Ovary (tissue), 7 donors: ENCODE measurements at regions not wholly inside any gene's neighbourhood (a gene's known extent, or its start where the extent isn't known, plus 50 kb on each side); places are given as distances from the start of the nearest gene placed in this dataset.

ENCODE experiments used
- DNase-seq, 5 donors: peaks; one replicate each; pipeline ENCODE4 v3.0.0-alpha.2; 2019 to 2020
- H3K27ac ChIP-seq, 2 donors: fragments of 200-600 bp; one replicate each; pipeline versions ENCODE4 v1.5.1 to v1.8.0; 2019 to 2022
- H3K27me3 ChIP-seq: fragments of 200-600 bp; one replicate; pipeline ENCODE4 v1.8.0; 2022
- H3K36me3 ChIP-seq: fragments of 200-600 bp; sonication (generic); one replicate; pipeline ENCODE4 v1.5.1; 2019
- H3K4me1 ChIP-seq: one replicate; pipeline ENCODE4 v1.8.1; 2013; ENCODE audit warnings: mild to moderate bottlenecking, moderate library complexity; ENCODE audit not compliant: insufficient read depth
- H3K4me3 ChIP-seq: fragments of 200-600 bp; sonication (generic); one replicate; pipeline ENCODE4 v1.5.1; 2017
- H3K9me3 ChIP-seq, 2 donors: fragments of 200-600 bp in 1 of 2; sonication (generic) in 1 of 2; one replicate each; pipeline versions ENCODE4 v1.5.1 to v1.8.1; 2013 to 2019; ENCODE audit warnings: mild to moderate bottlenecking in 1 of 2, moderate library complexity in 1 of 2
- EP300 ChIP-seq: sonication (generic); formaldehyde crosslinking; IDR thresholded peaks from one replicate; pipeline ENCODE4 v1.6.1; 2017; ENCODE audit warnings: antibody characterized with exemption
- POLR2A ChIP-seq: fragments of 450-650 bp; IDR thresholded peaks from one replicate; pipeline ENCODE4 v1.6.1; 2017; ENCODE audit warnings: antibody characterized with exemption, mild to moderate bottlenecking, moderate library complexity
- WGBS, 3 donors: extraction: QIAGEN DNeasy Blood & Tissue Kit in 1 of 3; methylation state at CpG; one replicate each; pipeline versions ENCODE4 v1.1.5 to v1.1.7; 2013 to 2017; 5-methylcytosine and 5-hydroxymethylcytosine counted together
- intact Hi-C, 4 donors: fragments of 100-400 bp; cut with DNase I; formaldehyde crosslinking; loops; one replicate each; pipeline versions ENCODE4 v1.11.0 to v1.15.1; 2022 to 2023
- TF ChIP-seq, protein P1 (sequence below), 3 donors: fragments of 450-650 bp in 2 of 3; fragments of 200-600 bp in 1 of 3; IDR thresholded peaks; one replicate each; pipeline versions ENCODE4 v1.5.1 to v1.8.0; 2016 to 2022; ENCODE audit warnings: antibody characterized with exemption in 3 of 3, mild to moderate bottlenecking in 1 of 3
- donor health status: DM: no; HTN: no; CAD: no; lungs with moderate emphysema.
- donor health status: DM: no; HTN: no; CAD: no.
- donor health status: Bipolar disorder and iron deficiency.
- donor health status: DM: no; HTN: no; CAD: no.
- donor health status: DM: yes; HTN: yes; CAD: no.

DNA sequence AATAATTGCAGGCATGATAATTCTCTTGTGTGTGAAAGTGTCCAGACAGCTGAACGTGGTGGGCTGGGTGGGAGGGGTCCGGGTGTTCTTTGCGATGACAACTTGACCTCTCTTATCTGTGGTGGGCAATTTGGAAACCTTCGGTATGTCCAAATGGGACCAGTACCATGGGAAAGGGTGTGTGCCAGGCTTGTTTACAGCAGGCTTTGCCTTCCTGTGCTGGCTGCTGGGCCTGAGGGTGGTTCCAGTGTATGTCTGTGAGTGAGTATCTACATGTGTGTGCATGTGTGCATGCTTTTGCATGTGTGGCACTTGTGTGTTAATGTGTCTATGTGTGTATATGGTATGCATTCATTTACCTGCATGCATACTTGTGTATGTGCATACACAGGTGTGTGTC, 166.4 kb downstream of the GADD45G start:
- no peak overlapping the region for H3K27ac ChIP-seq
- TF ChIP-seq POLR2A = no peak
- TF ChIP-seq EP300 = no peak
- TF ChIP-seq, protein P1, sequence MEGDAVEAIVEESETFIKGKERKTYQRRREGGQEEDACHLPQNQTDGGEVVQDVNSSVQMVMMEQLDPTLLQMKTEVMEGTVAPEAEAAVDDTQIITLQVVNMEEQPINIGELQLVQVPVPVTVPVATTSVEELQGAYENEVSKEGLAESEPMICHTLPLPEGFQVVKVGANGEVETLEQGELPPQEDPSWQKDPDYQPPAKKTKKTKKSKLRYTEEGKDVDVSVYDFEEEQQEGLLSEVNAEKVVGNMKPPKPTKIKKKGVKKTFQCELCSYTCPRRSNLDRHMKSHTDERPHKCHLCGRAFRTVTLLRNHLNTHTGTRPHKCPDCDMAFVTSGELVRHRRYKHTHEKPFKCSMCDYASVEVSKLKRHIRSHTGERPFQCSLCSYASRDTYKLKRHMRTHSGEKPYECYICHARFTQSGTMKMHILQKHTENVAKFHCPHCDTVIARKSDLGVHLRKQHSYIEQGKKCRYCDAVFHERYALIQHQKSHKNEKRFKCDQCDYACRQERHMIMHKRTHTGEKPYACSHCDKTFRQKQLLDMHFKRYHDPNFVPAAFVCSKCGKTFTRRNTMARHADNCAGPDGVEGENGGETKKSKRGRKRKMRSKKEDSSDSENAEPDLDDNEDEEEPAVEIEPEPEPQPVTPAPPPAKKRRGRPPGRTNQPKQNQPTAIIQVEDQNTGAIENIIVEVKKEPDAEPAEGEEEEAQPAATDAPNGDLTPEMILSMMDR (IDR thresholded peaks at IDR 0.05) = no peak

DNA sequence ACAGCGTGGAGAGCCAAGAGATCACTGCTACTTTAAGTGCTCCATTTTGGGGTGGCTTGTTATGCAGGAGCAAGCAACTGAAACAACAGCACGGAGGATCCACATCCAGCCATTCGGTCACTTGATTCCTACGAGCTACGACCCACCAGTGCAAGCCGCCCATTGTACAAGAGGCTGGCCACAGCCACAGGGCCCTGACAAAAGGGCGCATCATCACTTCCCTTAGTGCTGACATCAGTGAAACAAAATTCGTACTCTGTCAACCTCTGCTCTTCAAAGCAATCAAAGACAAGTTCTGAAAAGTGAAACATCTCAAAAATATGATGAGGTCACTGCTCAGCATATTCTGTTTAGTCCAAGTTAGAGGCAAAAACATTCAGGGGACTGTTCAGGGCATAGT, 168.4 kb downstream of the GADD45G start:
- Histone ChIP-seq H3K27ac (no peak overlapping the region), H3K4me3 (no peak overlapping the region), H3K4me1 (no peaks in the 10 kb centered on the region), H3K36me3 (no peaks in the 10 kb centered on the region), H3K9me3 (no peaks in the 10 kb centered on the region), H3K27me3 (no peaks in the 10 kb centered on the region)
- no peak for DNase-seq
- WGBS, 3 donors = 87 to 96% (median 95%) methylated on average over 8 of the region's 8 CpGs
- intact Hi-C loops = no loop called here
- no peak for TF ChIP-seq EP300
- no peak for TF ChIP-seq POLR2A

More for the DNA sequence above, 166.4 kb downstream of the GADD45G start:
- Histone ChIP-seq H3K4me3 (no peak overlapping the region), H3K9me3 (no peaks in the 10 kb centered on the region), H3K4me1 (no peaks in the 10 kb centered on the region), H3K36me3 (no peaks in the 10 kb centered on the region), H3K27me3 (no peaks in the 10 kb centered on the region)
- no peak for DNase-seq
- intact Hi-C loops = no loop called here
- 39 to 55% (median 43%) methylated on average over 4 of the region's 4 CpGs for WGBS, 3 donors

DNA sequence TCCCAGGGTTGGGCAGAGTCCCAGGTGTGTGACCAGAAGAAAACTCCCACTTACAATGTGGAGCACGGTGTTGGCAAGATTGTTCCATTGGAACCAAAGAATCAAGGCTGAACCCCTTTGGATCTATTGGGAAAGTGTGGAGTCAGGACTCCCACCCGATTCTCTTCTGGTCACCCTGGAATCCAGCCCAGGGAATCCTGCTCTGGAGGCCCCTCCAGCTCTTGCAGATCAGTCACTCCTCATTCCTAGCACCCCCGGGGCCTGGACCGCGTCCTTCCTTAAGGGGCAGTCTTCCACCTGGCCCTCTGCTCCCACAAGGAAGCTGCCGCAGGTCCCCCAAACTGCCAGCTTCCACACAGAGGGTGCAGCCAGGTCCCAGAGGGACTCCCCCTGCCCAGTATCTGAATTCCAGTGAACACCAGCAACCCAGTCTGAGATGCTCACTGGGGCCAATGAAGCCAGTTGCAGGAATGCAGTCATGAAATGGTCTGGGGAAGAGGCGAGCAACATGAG, 170.1 kb downstream of the GADD45G start:
- no peak overlapping the region for H3K27ac ChIP-seq
- no peaks in the 10 kb centered on the region for H3K4me1 ChIP-seq
- no peak overlapping the region for H3K4me3 ChIP-seq
- no peaks in the 10 kb centered on the region for H3K9me3 ChIP-seq
- TF ChIP-seq POLR2A (no peak), EP300 (no peak)
- TF ChIP-seq, protein P1 (IDR thresholded peaks at IDR 0.05) = no peak
- H3K27me3 ChIP-seq = no peaks in the 10 kb centered on the region
- intact Hi-C loops = no loop called here
- no peaks in the 10 kb centered on the region for H3K36me3 ChIP-seq
- WGBS, 3 donors = 85 to 95% (median 90%) methylated on average over 7 of the region's 7 CpGs
- no peak for DNase-seq

DNA sequence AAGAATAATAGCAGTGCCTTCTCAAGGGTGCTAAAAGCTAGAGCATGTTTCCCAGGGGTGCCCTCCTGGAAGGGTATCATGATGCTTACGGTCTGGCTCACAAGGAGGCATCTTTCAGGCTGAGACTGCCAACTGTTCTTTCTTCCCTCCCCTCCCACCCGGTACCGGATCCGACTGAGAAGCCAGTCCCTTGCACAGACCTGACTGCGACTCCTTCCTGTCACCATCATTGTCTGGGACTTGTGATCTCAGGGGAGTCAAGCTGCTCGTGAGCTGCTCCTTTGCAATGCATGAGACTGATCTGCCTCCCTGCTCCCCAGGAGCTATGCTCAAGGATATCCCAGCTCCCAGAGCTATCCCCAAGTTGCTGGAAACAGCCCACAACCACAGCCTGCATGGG, 170.8 kb downstream of the GADD45G start:
- H3K4me1 ChIP-seq = no peaks in the 10 kb centered on the region
- H3K27ac ChIP-seq = no peak overlapping the region
- no peaks in the 10 kb centered on the region for H3K27me3 ChIP-seq
- no peak overlapping the region for H3K4me3 ChIP-seq
- no peaks in the 10 kb centered on the region for H3K36me3 ChIP-seq
- intact Hi-C loops = no loop called here
- 81 to 90% (median 87%) methylated on average over 6 of the region's 6 CpGs for WGBS, 3 donors
- no peaks in the 10 kb centered on the region for H3K9me3 ChIP-seq
- DNase-seq = no peak
- TF ChIP-seq EP300 (no peak), POLR2A (no peak)
- TF ChIP-seq, protein P1 (IDR thresholded peaks at IDR 0.05) = no peak

DNA sequence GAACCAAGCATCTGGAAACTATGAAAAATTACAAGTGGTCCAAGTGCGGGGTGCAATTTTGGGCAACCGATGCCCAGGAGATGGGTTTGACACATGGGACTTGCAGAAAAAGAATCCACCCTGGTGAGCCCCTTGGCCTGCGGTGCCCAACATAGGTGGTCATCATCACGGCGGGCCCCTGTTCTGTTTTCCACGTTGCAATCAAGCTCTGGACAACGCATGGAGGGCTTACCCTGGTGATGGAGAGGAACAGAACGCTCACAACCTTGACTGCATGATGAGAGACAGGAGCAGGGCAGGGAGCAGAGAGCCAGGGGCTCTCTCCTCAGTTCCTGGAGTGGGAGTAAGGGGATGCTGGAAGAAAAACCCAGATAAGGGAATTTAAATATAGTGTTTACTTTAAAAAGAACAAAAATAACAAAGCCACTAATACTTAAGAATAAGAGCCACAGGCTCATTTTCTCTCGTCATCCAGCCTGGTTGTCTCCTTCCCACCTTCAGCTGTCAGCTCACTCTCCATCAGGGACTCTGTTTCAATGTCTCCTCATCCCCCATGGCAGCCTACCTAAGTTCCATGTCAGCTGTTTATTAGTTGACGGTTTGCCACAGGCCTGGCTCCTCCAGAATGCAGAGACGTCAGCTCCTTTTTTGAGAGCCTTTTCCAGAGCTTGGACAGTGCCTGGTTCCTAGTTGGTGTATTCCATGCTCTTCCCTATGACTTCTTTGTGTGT, 172.1 kb downstream of the GADD45G start:
- Histone ChIP-seq H3K27me3 (no peaks in the 10 kb centered on the region), H3K27ac (no peak overlapping the region), H3K4me1 (no peaks in the 10 kb centered on the region), H3K4me3 (no peak overlapping the region), H3K9me3 (no peaks in the 10 kb centered on the region), H3K36me3 (no peaks in the 10 kb centered on the region)
- intact Hi-C loops = no loop called here
- 51 to 60% (median 53%) methylated on average over 11 of the region's 11 CpGs for WGBS, 3 donors
- DNase-seq = no peak
- TF ChIP-seq EP300 (no peak), POLR2A (no peak)
- TF ChIP-seq, protein P1 (IDR thresholded peaks at IDR 0.05) = no peak
